Gastroesophageal sphincter (tissue), 4 donors: ENCODE measurements at regions not wholly inside any gene's neighbourhood (a gene's known extent, or its start where the extent isn't known, plus 50 kb on each side); places are given as distances from the start of the nearest gene placed in this dataset.

Experiments used
- ATAC-seq: fragments of 150-250 bp; one replicate; pipeline ENCODE4 v1.9.1; 2016; ENCODE audit warnings: mild to moderate bottlenecking, moderate library complexity
- H3K27ac ChIP-seq, 4 donors: fragments of 200-600 bp; sonication (generic) in 3 of 4; 1 replicate in 3 of 4; 2 replicates in 1 of 4; pipeline ENCODE4 v1.5.1; 2016 to 2019
- H3K27me3 ChIP-seq: fragments of 200-600 bp; sonication (generic); one replicate; pipeline ENCODE4 v1.5.1; 2019
- H3K36me3 ChIP-seq, 2 donors: fragments of 200-600 bp; sonication (generic); one replicate each; pipeline ENCODE4 v1.5.1; 2019; ENCODE audit warnings: control low read depth in 1 of 2
- H3K4me1 ChIP-seq, 3 donors: fragments of 200-600 bp; sonication (generic); 1 replicate in 2 of 3; 2 replicates in 1 of 3; pipeline ENCODE4 v1.5.1; 2016 to 2019; ENCODE audit warnings: control low read depth in 2 of 3
- H3K4me3 ChIP-seq, 2 donors: fragments of 200-600 bp; sonication (generic); one replicate each; pipeline ENCODE4 v1.5.1; 2019; ENCODE audit warnings: mild to moderate bottlenecking in 1 of 2, moderate library complexity in 1 of 2
- H3K9me3 ChIP-seq, 3 donors: fragments of 200-600 bp; sonication (generic); one replicate each; pipeline ENCODE4 v1.5.1; 2017 to 2019; ENCODE audit warnings: control low read depth in 2 of 3
- CTCF ChIP-seq, 4 experiments: fragments of 200-600 bp in 2 of 4; fragments of 450-650 bp in 2 of 4; sonication (generic) in 1 of 4; IDR thresholded peaks; one replicate each; pipeline ENCODE4 v1.5.1; 2017 to 2019; ENCODE audit warnings: antibody characterized with exemption in 4 of 4, mild to moderate bottlenecking in 2 of 4, moderate library complexity in 2 of 4
- EP300 ChIP-seq: sonication (generic); formaldehyde crosslinking; IDR thresholded peaks from one replicate; pipeline ENCODE4 v1.6.1; 2017; ENCODE audit warnings: antibody characterized with exemption, mild to moderate bottlenecking
- POLR2A ChIP-seq, 2 donors: fragments of 450-650 bp; IDR thresholded peaks; one replicate each; pipeline ENCODE4 v1.6.1; 2017; ENCODE audit warnings: antibody characterized with exemption in 2 of 2, mild to moderate bottlenecking in 2 of 2, moderate library complexity in 1 of 2
- POLR2AphosphoS5 ChIP-seq: sonication (generic); formaldehyde crosslinking; IDR thresholded peaks from one replicate; pipeline ENCODE4 v1.6.1; 2017; ENCODE audit warnings: antibody characterized with exemption
- WGBS, 2 donors: methylation state at CpG; one replicate each; pipeline ENCODE4 v1.1.5; 2018; ENCODE audit warnings: low coverage in 1 of 2; 5-methylcytosine and 5-hydroxymethylcytosine counted together

GRCh38 chr4:123229286-123229685, 167.3 kb upstream of the SPRY1 start:
- TF ChIP-seq EP300: no peak
- TF ChIP-seq POLR2A (IDR thresholded peaks at IDR 0.05): no peak
- no peaks in the 10 kb centered on the region for H3K27me3 ChIP-seq
- no peak overlapping the region for H3K27ac ChIP-seq
- no peak for ATAC-seq
- no peak overlapping the region for H3K4me3 ChIP-seq
- no peaks in the 10 kb centered on the region for H3K9me3 ChIP-seq
- no peaks in the 10 kb centered on the region for H3K36me3 ChIP-seq
- WGBS, 2 donors: 67 to 90% methylated on average over 1 of the region's 1 CpG
- peaks cover 0 to 19% (median 6%) of the 10 kb centered on the region in 3 donors for H3K4me1 ChIP-seq

DNA sequence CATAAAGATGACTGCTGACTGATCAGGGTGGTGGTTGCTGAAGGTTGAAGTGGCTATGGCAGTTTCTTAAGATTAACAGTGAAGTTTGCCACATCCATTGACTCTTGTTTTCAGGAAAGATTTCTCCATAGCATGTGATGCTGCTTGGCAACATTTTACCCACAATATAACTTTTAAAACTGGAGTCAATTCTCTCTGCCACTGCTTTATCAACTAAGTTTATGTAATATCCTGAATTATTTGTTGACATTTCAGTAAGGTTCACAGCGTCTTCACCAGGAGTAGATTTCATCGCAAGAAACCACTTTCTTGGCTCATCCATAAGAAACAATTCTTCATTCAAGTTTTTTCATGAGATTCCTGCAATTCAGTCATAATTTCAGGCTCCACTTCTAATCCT, 166.5 kb upstream of the SPRY1 start:
- Histone ChIP-seq H3K9me3 (no peaks in the 10 kb centered on the region), H3K36me3 (no peaks in the 10 kb centered on the region), H3K27ac (no peak overlapping the region), H3K4me1 (peaks cover 0 to 23% (median 6%) of the 10 kb centered on the region in 3 donors), H3K4me3 (no peak overlapping the region), H3K27me3 (no peaks in the 10 kb centered on the region)
- no peak for ATAC-seq
- TF ChIP-seq CTCF (IDR thresholded peaks at IDR 0.05) (no peak), EP300 (no peak)
- WGBS, 2 donors: 75 to 100% methylated on average over 2 of the region's 2 CpGs

DNA sequence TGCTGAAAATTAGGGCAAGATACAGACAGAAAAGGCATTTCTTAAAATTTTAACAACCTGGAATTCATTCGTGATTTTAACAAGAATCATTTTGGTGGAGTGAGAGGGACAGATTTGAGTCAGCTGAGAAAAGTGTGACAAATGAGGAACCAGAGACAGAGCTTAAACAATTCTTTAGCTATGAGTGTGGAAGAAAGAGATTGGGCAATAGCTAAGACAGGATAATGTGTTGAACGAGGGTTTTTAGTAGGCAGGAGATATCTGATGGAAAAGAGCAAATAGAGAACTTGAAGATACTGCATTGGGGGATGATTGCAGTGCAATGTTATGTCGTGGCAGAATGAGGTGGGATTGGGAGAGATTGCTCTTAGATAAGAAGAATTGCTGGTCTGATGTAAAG, 164.2 kb upstream of the SPRY1 start:
- H3K27ac ChIP-seq: no peak overlapping the region
- H3K4me3 ChIP-seq: no peak overlapping the region
- no peak for ATAC-seq
- H3K9me3 ChIP-seq: no peaks in the 10 kb centered on the region
- no peaks in the 10 kb centered on the region for H3K36me3 ChIP-seq
- H3K27me3 ChIP-seq: no peaks in the 10 kb centered on the region
- WGBS, 2 donors: 46 to 70% methylated on average over 3 of the region's 3 CpGs
- peaks cover 0 to 32% (median 6%) of the 10 kb centered on the region in 3 donors for H3K4me1 ChIP-seq
- no peak for TF ChIP-seq CTCF (IDR thresholded peaks at IDR 0.05)
- TF ChIP-seq POLR2AphosphoS5: no peak
- no peak for TF ChIP-seq EP300
- TF ChIP-seq POLR2A (IDR thresholded peaks at IDR 0.05): no peak

- no peak for TF ChIP-seq POLR2AphosphoS5
- TF ChIP-seq EP300: no peak
- no peak for TF ChIP-seq CTCF (IDR thresholded peaks at IDR 0.05)
- no peak for TF ChIP-seq POLR2A (IDR thresholded peaks at IDR 0.05)
- Histone ChIP-seq H3K27ac (peak overlapping the region in 1 of 4 donors; percentile 26), H3K27me3 (no peaks in the 10 kb centered on the region), H3K36me3 (no peaks in the 10 kb centered on the region), H3K4me1 (peaks cover 0 to 32% (median 6%) of the 10 kb centered on the region in 3 donors), H3K4me3 (no peak overlapping the region), H3K9me3 (no peaks in the 10 kb centered on the region)
- ATAC-seq: no peak
- WGBS, 2 donors: 55 to 61% methylated on average over 4 of the region's 4 CpGs
Measured at GRCh38 chr4:123233136-123233768, 163.3 kb upstream of the SPRY1 start.

GRCh38 chr4:123234955-123235354, 161.6 kb upstream of the SPRY1 start:
- peak overlapping the region in 1 of 4 donors; percentile 44 for H3K27ac ChIP-seq
- TF ChIP-seq POLR2AphosphoS5 (no peak), EP300 (no peak), CTCF (IDR thresholded peaks at IDR 0.05) (no peak), POLR2A (IDR thresholded peaks at IDR 0.05) (no peak)
- H3K4me3 ChIP-seq: no peak overlapping the region
- H3K4me1 ChIP-seq: peaks cover 0 to 32% (median 6%) of the 10 kb centered on the region in 3 donors
- H3K9me3 ChIP-seq: no peaks in the 10 kb centered on the region
- no peaks in the 10 kb centered on the region for H3K27me3 ChIP-seq
- ATAC-seq: no peak
- H3K36me3 ChIP-seq: no peaks in the 10 kb centered on the region
